HG02938 (cell line): ENCODE measurements at regions not wholly inside any gene's neighbourhood (a gene's known extent, or its start where the extent isn't known, plus 50 kb on each side); places are given as distances from the start of the nearest gene placed in this dataset.
"Not testable (repeated sequence)": the region's sequence is repeated elsewhere in the genome, so short reads cannot be mapped to it uniquely, and the experiment has no call there.

Experiments used
- ATAC-seq: cut with Tn5 transposase; IDR thresholded peaks from one replicate; pipeline ENCODE4 v1.9.1; 2021; ENCODE audit warnings: mild to moderate bottlenecking, moderate library complexity; ENCODE audit not compliant: unreplicated experiment

- ATAC-seq, result no peak
Observed at GRCh38 chr3:177610686-177611633, 413.7 kb upstream of the TBL1XR1 start.

GRCh38 chr3:177611752-177612334, 414.6 kb upstream of the TBL1XR1 start:
- no peak for ATAC-seq

- ATAC-seq, result no peak
Observed at GRCh38 chr3:177613901-177614300, 416.6 kb upstream of the TBL1XR1 start.

- no peak for ATAC-seq
Observed at GRCh38 chr3:177615015-177615414, 417.7 kb upstream of the TBL1XR1 start.

- ATAC-seq, result no peak
Observed at GRCh38 chr3:177618873-177619733, 421.8 kb upstream of the TBL1XR1 start.

- ATAC-seq, result no peak
Observed at GRCh38 chr3:177620073-177620472, 422.8 kb upstream of the TBL1XR1 start.

GRCh38 chr3:177622520-177622919, 425.2 kb upstream of the TBL1XR1 start:
- no peak for ATAC-seq

- ATAC-seq, result no peak
Observed at GRCh38 chr3:177622982-177623617, 425.8 kb upstream of the TBL1XR1 start.

GRCh38 chr3:177624528-177625495, 427.5 kb upstream of the TBL1XR1 start:
- ATAC-seq, result no peak

- no peak for ATAC-seq
Observed at GRCh38 chr3:177626045-177626444, 428.8 kb upstream of the TBL1XR1 start.

GRCh38 chr3:177628095-177628719, 430.9 kb upstream of the TBL1XR1 start:
- not testable (repeated sequence) for ATAC-seq

GRCh38 chr3:177629276-177629675, 432.0 kb upstream of the TBL1XR1 start:
- no peak for ATAC-seq

GRCh38 chr3:177633671-177634207, 436.5 kb upstream of the TBL1XR1 start:
- ATAC-seq, result no peak

- ATAC-seq, result not testable (repeated sequence)
Observed at GRCh38 chr3:177635601-177636106, 438.4 kb upstream of the TBL1XR1 start.

GRCh38 chr3:177640319-177640965, 443.2 kb upstream of the TBL1XR1 start:
- no peak for ATAC-seq

GRCh38 chr3:177641206-177641605, 443.9 kb upstream of the TBL1XR1 start:
- ATAC-seq, result no peak

- no peak for ATAC-seq
Observed at GRCh38 chr3:177642042-177642803, 444.9 kb upstream of the TBL1XR1 start.

GRCh38 chr3:177642804-177643125, 445.5 kb upstream of the TBL1XR1 start:
- no peak for ATAC-seq
